ENCODE measurements at regions not wholly inside any gene's neighbourhood (a gene's known extent, or its start where the extent isn't known, plus 50 kb on each side); places are given as distances from the start of the nearest gene placed in this dataset.

DNA sequence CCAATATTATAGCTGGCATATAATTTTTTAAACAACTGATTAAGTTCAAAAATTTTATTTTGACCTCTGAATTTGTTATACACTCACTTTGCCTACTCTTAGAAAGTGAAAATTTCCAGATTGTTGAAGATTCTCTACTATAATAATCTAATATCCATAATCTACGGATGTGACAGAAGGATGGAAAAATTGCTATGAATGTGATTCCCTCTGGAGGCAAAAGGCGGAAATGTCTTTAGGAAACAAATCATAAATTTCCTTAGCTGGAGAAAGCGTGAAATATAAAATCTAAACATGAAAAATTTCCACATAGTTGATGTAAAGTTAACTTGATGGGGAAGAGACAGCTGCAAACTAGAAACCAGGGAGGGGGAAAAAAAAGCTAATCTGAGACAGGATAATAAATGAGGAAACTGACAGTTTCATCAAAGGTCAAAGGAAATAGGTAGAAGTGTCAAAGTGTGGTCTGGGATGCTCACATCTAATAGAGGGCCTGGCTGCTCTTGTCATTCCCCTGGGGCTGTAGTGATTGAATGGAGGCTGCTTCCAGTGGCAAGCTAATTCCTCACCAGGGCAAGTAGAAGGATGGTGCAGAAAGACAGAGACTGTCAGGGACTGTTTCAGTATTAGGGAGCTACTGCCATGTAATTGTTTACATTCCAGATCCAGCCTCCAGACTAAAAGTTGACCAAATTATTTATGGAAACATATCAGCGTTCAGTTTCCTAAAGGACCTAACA, 264.5 kb downstream of the SDHAF3 start:
- ChIA-PET POLR2A (interaction anchor here (0.7 kb wide), 1 partner anchor 437 kb away, joined by 3 read pairs; no protein-coding TSS in a partner anchor), CTCF (interaction anchor here (0.9 to 1.4 kb wide), 4 partner anchors 8 to 277 kb away, joined by 3 to 5 read pairs (median 4); no protein-coding TSS in a partner anchor)
- Mint-ChIP-seq H3K36me3 (no peaks in the 10 kb centered on the region; the same call in 1 of the 2 replicates), H3K4me1 (no peaks in the 10 kb centered on the region), H3K9me3 (peaks cover 6% of the 10 kb centered on the region), H3K27ac (no peak overlapping the region), H3K4me3 (no peak overlapping the region), H3K27me3 (ENCODE audit: low read depth) (no peaks in the 10 kb centered on the region)
- ATAC-seq (no peak), DNase-seq (ENCODE audit: low spot score) (no peak)
- TF ChIP-seq, protein P1, sequence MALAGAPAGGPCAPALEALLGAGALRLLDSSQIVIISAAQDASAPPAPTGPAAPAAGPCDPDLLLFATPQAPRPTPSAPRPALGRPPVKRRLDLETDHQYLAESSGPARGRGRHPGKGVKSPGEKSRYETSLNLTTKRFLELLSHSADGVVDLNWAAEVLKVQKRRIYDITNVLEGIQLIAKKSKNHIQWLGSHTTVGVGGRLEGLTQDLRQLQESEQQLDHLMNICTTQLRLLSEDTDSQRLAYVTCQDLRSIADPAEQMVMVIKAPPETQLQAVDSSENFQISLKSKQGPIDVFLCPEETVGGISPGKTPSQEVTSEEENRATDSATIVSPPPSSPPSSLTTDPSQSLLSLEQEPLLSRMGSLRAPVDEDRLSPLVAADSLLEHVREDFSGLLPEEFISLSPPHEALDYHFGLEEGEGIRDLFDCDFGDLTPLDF (CRISPR knock-in tag; IDR thresholded peaks at IDR 0.05) = no peak
- TF ChIP-seq, protein P2, sequence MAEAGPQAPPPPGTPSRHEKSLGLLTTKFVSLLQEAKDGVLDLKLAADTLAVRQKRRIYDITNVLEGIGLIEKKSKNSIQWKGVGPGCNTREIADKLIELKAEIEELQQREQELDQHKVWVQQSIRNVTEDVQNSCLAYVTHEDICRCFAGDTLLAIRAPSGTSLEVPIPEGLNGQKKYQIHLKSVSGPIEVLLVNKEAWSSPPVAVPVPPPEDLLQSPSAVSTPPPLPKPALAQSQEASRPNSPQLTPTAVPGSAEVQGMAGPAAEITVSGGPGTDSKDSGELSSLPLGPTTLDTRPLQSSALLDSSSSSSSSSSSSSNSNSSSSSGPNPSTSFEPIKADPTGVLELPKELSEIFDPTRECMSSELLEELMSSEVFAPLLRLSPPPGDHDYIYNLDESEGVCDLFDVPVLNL (CRISPR knock-in tag; IDR thresholded peaks at IDR 0.05; ENCODE audit: borderline replicate concordance, low read depth) = no peak
- TF ChIP-seq SMAD3 (CRISPR knock-in tag; IDR thresholded peaks at IDR 0.05; ENCODE audit: borderline replicate concordance) (no peak), NR1H2 (CRISPR knock-in tag; IDR thresholded peaks at IDR 0.05) (no peak), ZNF263 (CRISPR knock-in tag; IDR thresholded peaks at IDR 0.05; ENCODE audit: low read depth) (no peak), SP1 (CRISPR knock-in tag; conservative IDR thresholded peaks at IDR 0.05) (no peak), RELA (CRISPR knock-in tag; IDR thresholded peaks at IDR 0.05; ENCODE audit: borderline replicate concordance) (no peak), TEAD4 (CRISPR knock-in tag; IDR thresholded peaks at IDR 0.05) (no peak), NR3C1 (CRISPR knock-in tag; conservative IDR thresholded peaks at IDR 0.05; ENCODE audit: low read depth) (no peak)
- TF ChIP-seq, protein P3, sequence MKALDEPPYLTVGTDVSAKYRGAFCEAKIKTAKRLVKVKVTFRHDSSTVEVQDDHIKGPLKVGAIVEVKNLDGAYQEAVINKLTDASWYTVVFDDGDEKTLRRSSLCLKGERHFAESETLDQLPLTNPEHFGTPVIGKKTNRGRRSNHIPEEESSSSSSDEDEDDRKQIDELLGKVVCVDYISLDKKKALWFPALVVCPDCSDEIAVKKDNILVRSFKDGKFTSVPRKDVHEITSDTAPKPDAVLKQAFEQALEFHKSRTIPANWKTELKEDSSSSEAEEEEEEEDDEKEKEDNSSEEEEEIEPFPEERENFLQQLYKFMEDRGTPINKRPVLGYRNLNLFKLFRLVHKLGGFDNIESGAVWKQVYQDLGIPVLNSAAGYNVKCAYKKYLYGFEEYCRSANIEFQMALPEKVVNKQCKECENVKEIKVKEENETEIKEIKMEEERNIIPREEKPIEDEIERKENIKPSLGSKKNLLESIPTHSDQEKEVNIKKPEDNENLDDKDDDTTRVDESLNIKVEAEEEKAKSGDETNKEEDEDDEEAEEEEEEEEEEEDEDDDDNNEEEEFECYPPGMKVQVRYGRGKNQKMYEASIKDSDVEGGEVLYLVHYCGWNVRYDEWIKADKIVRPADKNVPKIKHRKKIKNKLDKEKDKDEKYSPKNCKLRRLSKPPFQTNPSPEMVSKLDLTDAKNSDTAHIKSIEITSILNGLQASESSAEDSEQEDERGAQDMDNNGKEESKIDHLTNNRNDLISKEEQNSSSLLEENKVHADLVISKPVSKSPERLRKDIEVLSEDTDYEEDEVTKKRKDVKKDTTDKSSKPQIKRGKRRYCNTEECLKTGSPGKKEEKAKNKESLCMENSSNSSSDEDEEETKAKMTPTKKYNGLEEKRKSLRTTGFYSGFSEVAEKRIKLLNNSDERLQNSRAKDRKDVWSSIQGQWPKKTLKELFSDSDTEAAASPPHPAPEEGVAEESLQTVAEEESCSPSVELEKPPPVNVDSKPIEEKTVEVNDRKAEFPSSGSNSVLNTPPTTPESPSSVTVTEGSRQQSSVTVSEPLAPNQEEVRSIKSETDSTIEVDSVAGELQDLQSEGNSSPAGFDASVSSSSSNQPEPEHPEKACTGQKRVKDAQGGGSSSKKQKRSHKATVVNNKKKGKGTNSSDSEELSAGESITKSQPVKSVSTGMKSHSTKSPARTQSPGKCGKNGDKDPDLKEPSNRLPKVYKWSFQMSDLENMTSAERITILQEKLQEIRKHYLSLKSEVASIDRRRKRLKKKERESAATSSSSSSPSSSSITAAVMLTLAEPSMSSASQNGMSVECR (CRISPR knock-in tag; IDR thresholded peaks at IDR 0.05; ENCODE audit: borderline replicate concordance) = no peak
- TF ChIP-seq, protein P4, sequence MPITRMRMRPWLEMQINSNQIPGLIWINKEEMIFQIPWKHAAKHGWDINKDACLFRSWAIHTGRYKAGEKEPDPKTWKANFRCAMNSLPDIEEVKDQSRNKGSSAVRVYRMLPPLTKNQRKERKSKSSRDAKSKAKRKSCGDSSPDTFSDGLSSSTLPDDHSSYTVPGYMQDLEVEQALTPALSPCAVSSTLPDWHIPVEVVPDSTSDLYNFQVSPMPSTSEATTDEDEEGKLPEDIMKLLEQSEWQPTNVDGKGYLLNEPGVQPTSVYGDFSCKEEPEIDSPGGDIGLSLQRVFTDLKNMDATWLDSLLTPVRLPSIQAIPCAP (CRISPR knock-in tag; IDR thresholded peaks at IDR 0.05) = no peak

DNA sequence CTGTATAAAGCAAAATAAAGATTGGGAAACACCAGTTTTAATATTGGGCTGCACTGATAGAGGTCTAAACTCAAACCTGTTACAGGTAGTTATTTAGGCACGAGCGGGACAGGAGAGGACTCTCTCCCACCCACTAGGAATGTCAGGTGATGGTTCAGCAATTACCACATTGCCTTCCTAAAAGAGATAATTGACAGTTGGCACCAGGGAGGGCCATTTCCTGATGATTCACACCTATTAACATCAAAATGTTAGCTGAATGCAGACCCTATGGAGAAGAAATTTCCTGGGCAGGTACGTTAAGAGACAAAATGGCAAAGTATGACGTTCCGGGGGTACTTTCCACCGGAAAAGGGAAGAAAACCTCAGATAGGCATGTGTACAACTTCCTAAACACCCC, 272.6 kb downstream of the SDHAF3 start:
- CTCF ChIA-PET = no interaction called here

More for the DNA sequence above, 272.6 kb downstream of the SDHAF3 start:
- Mint-ChIP-seq H3K4me3 (no peak overlapping the region), H3K27me3 (ENCODE audit: low read depth) (no peaks in the 10 kb centered on the region; the same call in 1 of the 2 replicates), H3K9me3 (peaks cover 4% of the 10 kb centered on the region; the same call in 1 of the 2 replicates), H3K36me3 (no peaks in the 10 kb centered on the region), H3K27ac (no peak overlapping the region; the same call in 1 of the 2 replicates), H3K4me1 (peaks cover 15% of the 10 kb centered on the region)
- TF ChIP-seq, protein P5, sequence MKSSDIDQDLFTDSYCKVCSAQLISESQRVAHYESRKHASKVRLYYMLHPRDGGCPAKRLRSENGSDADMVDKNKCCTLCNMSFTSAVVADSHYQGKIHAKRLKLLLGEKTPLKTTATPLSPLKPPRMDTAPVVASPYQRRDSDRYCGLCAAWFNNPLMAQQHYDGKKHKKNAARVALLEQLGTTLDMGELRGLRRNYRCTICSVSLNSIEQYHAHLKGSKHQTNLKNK (CRISPR knock-in tag; IDR thresholded peaks at IDR 0.05) = no peak
- POLR2A ChIA-PET = no interaction called here
- ATAC-seq (no peak), DNase-seq (ENCODE audit: low spot score) (no peak)

Measured in WTC11 (cell line).